Cardiac fibroblast (primary cell): ENCODE measurements at regions not wholly inside any gene's neighbourhood (a gene's known extent, or its start where the extent isn't known, plus 50 kb on each side); places are given as distances from the start of the nearest gene placed in this dataset.
"Not testable (repeated sequence)": the region's sequence is repeated elsewhere in the genome, so short reads cannot be mapped to it uniquely, and the experiment has no call there.

Source experiments
- DNase-seq, 2 donors: peaks; one replicate each; pipeline versions ENCODE4 v3.0.0 to v3.0.0-alpha.2; 2010; ENCODE audit warnings: low read depth in 2 of 2
- H3K4me3 ChIP-seq, 2 donors: replicated peaks in 1 of 2; 1 replicate in 1 of 2; 2 replicates in 1 of 2; pipeline ENCODE4 v1.5.1; 2011; ENCODE audit warnings: low read depth in 2 of 2, low read length in 2 of 2, mild to moderate bottlenecking in 2 of 2, moderate library complexity in 1 of 2
- TF ChIP-seq, protein P1 (sequence below): IDR thresholded peaks from one replicate; pipeline ENCODE4 v1.5.1; 2011; ENCODE audit warnings: low read depth, mild to moderate bottlenecking, low read length, inconsistent platforms

GRCh38 chrY:14378217-14378616, 146.1 kb upstream of the NLGN4Y start:
- TF ChIP-seq, protein P1, sequence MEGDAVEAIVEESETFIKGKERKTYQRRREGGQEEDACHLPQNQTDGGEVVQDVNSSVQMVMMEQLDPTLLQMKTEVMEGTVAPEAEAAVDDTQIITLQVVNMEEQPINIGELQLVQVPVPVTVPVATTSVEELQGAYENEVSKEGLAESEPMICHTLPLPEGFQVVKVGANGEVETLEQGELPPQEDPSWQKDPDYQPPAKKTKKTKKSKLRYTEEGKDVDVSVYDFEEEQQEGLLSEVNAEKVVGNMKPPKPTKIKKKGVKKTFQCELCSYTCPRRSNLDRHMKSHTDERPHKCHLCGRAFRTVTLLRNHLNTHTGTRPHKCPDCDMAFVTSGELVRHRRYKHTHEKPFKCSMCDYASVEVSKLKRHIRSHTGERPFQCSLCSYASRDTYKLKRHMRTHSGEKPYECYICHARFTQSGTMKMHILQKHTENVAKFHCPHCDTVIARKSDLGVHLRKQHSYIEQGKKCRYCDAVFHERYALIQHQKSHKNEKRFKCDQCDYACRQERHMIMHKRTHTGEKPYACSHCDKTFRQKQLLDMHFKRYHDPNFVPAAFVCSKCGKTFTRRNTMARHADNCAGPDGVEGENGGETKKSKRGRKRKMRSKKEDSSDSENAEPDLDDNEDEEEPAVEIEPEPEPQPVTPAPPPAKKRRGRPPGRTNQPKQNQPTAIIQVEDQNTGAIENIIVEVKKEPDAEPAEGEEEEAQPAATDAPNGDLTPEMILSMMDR, result no peak
- no peak overlapping the region for H3K4me3 ChIP-seq
- DNase-seq, result no peak

- DNase-seq, H3K4me3 ChIP-seq: not testable (repeated sequence)
These were observed 113.7 kb upstream of the NLGN4Y start for GRCh38 chrY:14410549-14411030.

DNA sequence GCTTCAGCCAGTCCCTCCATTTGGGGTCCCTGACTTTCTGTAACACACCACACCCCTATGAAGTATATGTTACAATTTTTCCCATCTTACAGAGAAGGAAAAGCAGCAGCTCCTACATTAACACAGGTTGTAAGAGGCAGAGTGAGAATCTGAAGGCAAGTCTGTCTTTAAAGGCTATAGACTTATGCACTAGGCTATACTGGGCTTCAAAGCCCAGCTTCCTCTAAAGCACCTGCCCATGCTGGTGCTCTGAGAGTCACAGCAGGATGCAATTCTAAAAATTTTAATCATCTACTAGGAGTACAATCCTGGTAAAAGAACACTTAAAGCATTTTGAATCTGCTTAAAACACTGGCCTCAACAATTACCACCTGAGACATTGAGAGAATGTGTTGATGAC, 113.0 kb upstream of the NLGN4Y start:
- no peak for DNase-seq
- TF ChIP-seq, protein P1, result no peak
- H3K4me3 ChIP-seq, result no peak overlapping the region

DNA sequence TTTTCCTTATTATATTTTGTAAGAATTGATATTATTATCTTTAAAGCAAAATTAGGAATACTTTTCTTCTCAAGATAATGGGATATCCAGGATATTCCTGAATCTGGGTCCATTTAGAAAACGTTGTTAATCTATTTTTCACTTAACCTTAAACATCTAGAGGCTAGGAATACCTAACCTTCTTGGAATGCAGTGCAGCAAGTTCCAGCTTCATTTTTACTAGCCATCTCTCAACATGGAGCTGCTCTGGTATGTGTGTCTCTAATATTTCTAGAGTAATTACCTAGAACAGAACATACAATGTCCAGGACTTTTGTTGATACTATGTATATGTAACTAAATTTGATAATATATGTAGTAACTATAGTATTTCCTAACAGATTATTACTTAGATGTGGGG, 87.8 kb upstream of the NLGN4Y start:
- DNase-seq, result no peak
- TF ChIP-seq, protein P1, result no peak
- no peak overlapping the region for H3K4me3 ChIP-seq

DNA sequence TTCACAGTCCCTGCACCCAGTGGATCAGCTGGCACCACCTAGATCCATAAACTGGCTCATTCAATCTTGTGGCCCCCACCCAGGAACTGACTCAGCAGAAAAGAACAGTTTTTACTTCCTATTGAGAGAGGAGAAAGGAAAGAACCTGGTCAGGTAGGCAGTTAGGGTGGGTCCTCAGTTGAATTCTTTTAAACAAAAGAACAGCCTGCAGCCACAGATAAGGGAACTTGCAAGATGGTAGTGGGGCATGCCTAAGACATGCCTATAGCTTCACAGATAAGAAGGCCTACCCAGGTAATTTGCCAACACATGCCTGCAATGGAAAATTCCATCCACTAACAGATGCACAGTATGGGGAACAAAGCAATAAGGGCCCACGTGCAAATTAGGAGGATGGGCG, 86.7 kb upstream of the NLGN4Y start:
- no peak for DNase-seq
- no peak overlapping the region for H3K4me3 ChIP-seq
- TF ChIP-seq, protein P1, result no peak

DNA sequence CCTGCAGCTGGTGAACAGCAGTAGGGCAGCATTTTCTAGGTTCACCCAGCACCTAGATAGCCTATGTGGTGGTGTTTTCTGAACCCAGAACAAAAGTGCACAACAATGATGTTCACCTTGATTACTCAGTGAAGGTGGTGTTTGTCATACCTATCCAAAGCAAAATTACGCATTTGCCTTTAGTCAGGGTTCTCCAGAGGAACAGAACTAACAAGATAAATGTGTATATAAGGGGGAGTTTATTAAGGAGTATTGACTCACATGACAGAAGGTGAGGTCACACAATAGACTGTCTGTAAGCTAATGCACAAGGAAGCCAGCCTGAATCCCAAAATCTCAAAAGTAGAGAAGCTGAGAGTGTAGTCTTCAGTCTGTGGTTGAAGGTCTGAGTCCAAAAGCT, 85.9 kb upstream of the NLGN4Y start:
- TF ChIP-seq, protein P1, result no peak
- H3K4me3 ChIP-seq, result no peak overlapping the region
- DNase-seq, result no peak

DNA sequence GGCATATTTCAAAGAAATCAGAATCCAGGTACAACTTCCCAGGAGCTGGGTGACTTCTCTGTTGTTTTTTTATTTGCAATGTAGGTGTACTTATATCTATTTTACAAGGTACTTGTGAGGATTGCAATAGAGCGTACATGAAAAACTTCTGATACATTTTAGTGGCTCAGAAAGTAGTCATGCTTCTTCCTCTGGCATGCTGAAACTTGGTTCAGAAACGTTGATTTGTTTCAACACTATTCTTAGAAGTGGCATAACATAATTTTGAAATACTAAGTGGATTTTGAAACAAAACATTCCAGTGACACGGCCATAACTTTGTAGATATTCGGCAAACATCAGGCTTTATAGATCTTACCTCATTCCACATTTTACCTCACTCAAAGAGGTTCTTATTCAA, 79.8 kb upstream of the NLGN4Y start:
- H3K4me3 ChIP-seq, result no peak overlapping the region
- DNase-seq, result no peak
- TF ChIP-seq, protein P1, result no peak
